ENCODE measurements at regions not wholly inside any gene's neighbourhood (a gene's known extent, or its start where the extent isn't known, plus 50 kb on each side); places are given as distances from the start of the nearest gene placed in this dataset.

DNA sequence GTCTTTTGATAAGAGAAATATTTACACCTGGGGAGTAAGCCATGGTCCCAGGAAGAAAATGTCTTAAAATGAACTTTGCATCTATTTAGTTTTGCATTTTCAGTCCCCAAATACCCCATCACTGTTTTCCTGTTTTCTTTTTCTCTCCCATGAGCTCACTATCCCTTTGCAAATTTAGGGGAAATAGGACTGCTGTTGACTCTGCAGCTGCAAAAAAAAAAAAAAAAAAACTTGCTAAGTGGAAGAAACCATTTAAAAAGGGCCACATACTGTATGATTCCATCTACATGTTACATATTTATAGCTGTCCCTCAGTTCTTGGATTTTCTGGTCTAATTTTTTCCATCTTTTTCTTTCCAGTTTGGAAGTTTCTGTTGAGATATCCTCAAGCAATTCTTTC lies 98.2 kb upstream of the SERP2 start:
- H2AFZ ChIP-seq (ENCODE audit: control insufficient read depth, low read depth, low read length) = peak overlapping the region; percentile 90; the same call in 1 of the 2 replicates
- in situ Hi-C loops (cut with MboI) = no loop called here
- peaks cover 4% of the 10 kb centered on the region; the same call in 1 of the 2 replicates for H3K4me1 ChIP-seq (ENCODE audit: control insufficient read depth, insufficient read depth, low read length)
- no peak overlapping the region for H3K9ac ChIP-seq (ENCODE audit: control insufficient read depth, insufficient read depth, low read length)
- ChIA-PET SMC1A (ENCODE audit: uncharacterized antibody, unreplicated experiment) (no interaction called here), CTCF (interaction anchor here (0.7 kb wide), 1 partner anchor 1654 kb away, joined by 4 read pairs; no protein-coding TSS in a partner anchor), POLR2A (interaction anchor here (0.6 kb wide), 1 partner anchor 31 kb away, joined by 4 read pairs; no protein-coding TSS in a partner anchor), RAD21 (ENCODE audit: unreplicated experiment) (interaction anchor here (0.6 kb wide), 1 partner anchor 15 kb away, joined by 3 read pairs; no protein-coding TSS in a partner anchor)
- H3K4me2 ChIP-seq (ENCODE audit: control insufficient read depth, insufficient read depth) = no peak overlapping the region
- H3K27ac ChIP-seq (ENCODE audit: control insufficient read depth, insufficient read depth) = no peak overlapping the region
- no TSS peak for BruUV-seq (replicated peaks)
- H3K27me3 ChIP-seq (replicated peaks in 1 of 2; ENCODE audit: control insufficient read depth in 2 of 2, insufficient read depth in 2 of 2, low read length in 1 of 2) = no peaks in the 10 kb centered on the region
- FAIRE-seq = no peak
- no peaks in the 10 kb centered on the region for H3K36me3 ChIP-seq (ENCODE audit: control insufficient read depth in 2 of 2, insufficient read depth in 2 of 2, low read length in 1 of 2)
- DNase-seq (ENCODE audit: low read depth, low spot score) = no peak
- H3K79me2 ChIP-seq (ENCODE audit: control insufficient read depth, insufficient read depth, low read length) = no peaks in the 10 kb centered on the region
- TF ChIP-seq FOS (IDR thresholded peaks at IDR 0.05; ENCODE audit: borderline replicate concordance, extremely low read depth, insufficient read length) (no peak), STAT1 (conservative IDR thresholded peaks at IDR 0.05) (no peak), POLR2A (IDR thresholded peaks at IDR 0.05; ENCODE audit: low read depth, low read length) (no peak), RUNX3 (IDR thresholded peaks at IDR 0.05; ENCODE audit: low read length) (no peak), TARDBP (IDR thresholded peaks at IDR 0.05; ENCODE audit: borderline replicate concordance) (no peak), BMI1 (IDR thresholded peaks at IDR 0.05; ENCODE audit: borderline replicate concordance) (no peak), RAD51 (IDR thresholded peaks at IDR 0.05) (no peak), RCOR1 (conservative IDR thresholded peaks at IDR 0.05; ENCODE audit: low read depth, low read length) (no peak), ZNF274 (IDR thresholded peaks at IDR 0.05; ENCODE audit: insufficient read depth, insufficient read length) (no peak), EP300 (IDR thresholded peaks at IDR 0.05; ENCODE audit: borderline replicate concordance in 1 of 2, control insufficient read depth in 1 of 2, low read depth in 2 of 2, low read length in 2 of 2) (no peak), GATAD2B (conservative IDR thresholded peaks at IDR 0.05; ENCODE audit: low read depth) (no peak), STAT3 (IDR thresholded peaks at IDR 0.05; ENCODE audit: low read depth, low read length) (no peak), RELA (IDR thresholded peaks at IDR 0.05; ENCODE audit: borderline replicate concordance, partially characterized antibody) (no peak), NR2C2 (IDR thresholded peaks at IDR 0.05; ENCODE audit: borderline replicate concordance, control insufficient read depth, insufficient read length, low read depth) (no peak), KDM1A (IDR thresholded peaks at IDR 0.05; ENCODE audit: borderline replicate concordance) (no peak), YBX1 (IDR thresholded peaks at IDR 0.05) (no peak)
- TF ChIP-seq, protein P1, sequence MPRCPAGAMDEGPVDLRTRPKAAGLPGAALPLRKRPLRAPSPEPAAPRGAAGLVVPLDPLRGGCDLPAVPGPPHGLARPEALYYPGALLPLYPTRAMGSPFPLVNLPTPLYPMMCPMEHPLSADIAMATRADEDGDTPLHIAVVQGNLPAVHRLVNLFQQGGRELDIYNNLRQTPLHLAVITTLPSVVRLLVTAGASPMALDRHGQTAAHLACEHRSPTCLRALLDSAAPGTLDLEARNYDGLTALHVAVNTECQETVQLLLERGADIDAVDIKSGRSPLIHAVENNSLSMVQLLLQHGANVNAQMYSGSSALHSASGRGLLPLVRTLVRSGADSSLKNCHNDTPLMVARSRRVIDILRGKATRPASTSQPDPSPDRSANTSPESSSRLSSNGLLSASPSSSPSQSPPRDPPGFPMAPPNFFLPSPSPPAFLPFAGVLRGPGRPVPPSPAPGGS (IDR thresholded peaks at IDR 0.05; ENCODE audit: borderline replicate concordance, insufficient read depth, low read depth, low read length, poor library complexity, severe bottlenecking) = no peak
- TF ChIP-seq, protein P2, sequence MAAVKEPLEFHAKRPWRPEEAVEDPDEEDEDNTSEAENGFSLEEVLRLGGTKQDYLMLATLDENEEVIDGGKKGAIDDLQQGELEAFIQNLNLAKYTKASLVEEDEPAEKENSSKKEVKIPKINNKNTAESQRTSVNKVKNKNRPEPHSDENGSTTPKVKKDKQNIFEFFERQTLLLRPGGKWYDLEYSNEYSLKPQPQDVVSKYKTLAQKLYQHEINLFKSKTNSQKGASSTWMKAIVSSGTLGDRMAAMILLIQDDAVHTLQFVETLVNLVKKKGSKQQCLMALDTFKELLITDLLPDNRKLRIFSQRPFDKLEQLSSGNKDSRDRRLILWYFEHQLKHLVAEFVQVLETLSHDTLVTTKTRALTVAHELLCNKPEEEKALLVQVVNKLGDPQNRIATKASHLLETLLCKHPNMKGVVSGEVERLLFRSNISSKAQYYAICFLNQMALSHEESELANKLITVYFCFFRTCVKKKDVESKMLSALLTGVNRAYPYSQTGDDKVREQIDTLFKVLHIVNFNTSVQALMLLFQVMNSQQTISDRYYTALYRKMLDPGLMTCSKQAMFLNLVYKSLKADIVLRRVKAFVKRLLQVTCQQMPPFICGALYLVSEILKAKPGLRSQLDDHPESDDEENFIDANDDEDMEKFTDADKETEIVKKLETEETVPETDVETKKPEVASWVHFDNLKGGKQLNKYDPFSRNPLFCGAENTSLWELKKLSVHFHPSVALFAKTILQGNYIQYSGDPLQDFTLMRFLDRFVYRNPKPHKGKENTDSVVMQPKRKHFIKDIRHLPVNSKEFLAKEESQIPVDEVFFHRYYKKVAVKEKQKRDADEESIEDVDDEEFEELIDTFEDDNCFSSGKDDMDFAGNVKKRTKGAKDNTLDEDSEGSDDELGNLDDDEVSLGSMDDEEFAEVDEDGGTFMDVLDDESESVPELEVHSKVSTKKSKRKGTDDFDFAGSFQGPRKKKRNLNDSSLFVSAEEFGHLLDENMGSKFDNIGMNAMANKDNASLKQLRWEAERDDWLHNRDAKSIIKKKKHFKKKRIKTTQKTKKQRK (IDR thresholded peaks at IDR 0.05; ENCODE audit: low read depth, low read length) = no peak
- TF ChIP-seq, protein P3, sequence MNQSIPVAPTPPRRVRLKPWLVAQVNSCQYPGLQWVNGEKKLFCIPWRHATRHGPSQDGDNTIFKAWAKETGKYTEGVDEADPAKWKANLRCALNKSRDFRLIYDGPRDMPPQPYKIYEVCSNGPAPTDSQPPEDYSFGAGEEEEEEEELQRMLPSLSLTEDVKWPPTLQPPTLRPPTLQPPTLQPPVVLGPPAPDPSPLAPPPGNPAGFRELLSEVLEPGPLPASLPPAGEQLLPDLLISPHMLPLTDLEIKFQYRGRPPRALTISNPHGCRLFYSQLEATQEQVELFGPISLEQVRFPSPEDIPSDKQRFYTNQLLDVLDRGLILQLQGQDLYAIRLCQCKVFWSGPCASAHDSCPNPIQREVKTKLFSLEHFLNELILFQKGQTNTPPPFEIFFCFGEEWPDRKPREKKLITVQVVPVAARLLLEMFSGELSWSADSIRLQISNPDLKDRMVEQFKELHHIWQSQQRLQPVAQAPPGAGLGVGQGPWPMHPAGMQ (IDR thresholded peaks at IDR 0.05; ENCODE audit: borderline replicate concordance) = no peak
- no peaks in the 10 kb centered on the region for H4K20me1 ChIP-seq (ENCODE audit: control insufficient read depth, insufficient read depth)
- intact Hi-C loops (cut with micrococcal nuclease; ENCODE audit: unreplicated experiment) = no loop called here
- no peaks in the 10 kb centered on the region for H3K9me3 ChIP-seq (replicated peaks; ENCODE audit: control insufficient read depth, insufficient read depth, low read length)
- no peak for ATAC-seq
- no peak overlapping the region for H3K4me3 ChIP-seq

All from GM12878 (cell line).